ENCODE measurements at regions not wholly inside any gene's neighbourhood (a gene's known extent, or its start where the extent isn't known, plus 50 kb on each side); places are given as distances from the start of the nearest gene placed in this dataset.

- Mint-ChIP-seq H3K27ac (no peak overlapping the region), H3K27me3 (peaks cover 40% of the 10 kb centered on the region), H3K4me1 (peaks cover 4% of the 10 kb centered on the region), H3K36me3 (ENCODE audit: low read depth) (peaks cover 5% of the 10 kb centered on the region), H3K4me3 (no peak overlapping the region)
- DNase-seq = no peak
- ATAC-seq = no peak
- no peaks in the 10 kb centered on the region for H3K9me3 ChIP-seq (ENCODE audit: control insufficient read depth, low read length, poor library complexity, severe bottlenecking)
These were observed 56.0 kb upstream of the SLC22A23 start for GRCh38 chr6:3512832-3513231.

GRCh38 chr6:3510617-3511016 is 53.8 kb upstream of the SLC22A23 start:
- H3K36me3 Mint-ChIP-seq (ENCODE audit: low read depth) = peaks cover 5% of the 10 kb centered on the region
- ATAC-seq = no peak

GRCh38 chr6:3510178-3510577 is 53.3 kb upstream of the SLC22A23 start:
- DNase-seq (no peak), ATAC-seq (no peak)
- Mint-ChIP-seq H3K27ac (no peak overlapping the region), H3K4me3 (no peak overlapping the region), H3K36me3 (ENCODE audit: low read depth) (peaks cover 5% of the 10 kb centered on the region), H3K4me1 (peaks cover 7% of the 10 kb centered on the region), H3K27me3 (peaks cover 60% of the 10 kb centered on the region)
- H3K9me3 ChIP-seq (ENCODE audit: control insufficient read depth, low read length, poor library complexity, severe bottlenecking) = no peaks in the 10 kb centered on the region

More at GRCh38 chr6:3510617-3511016, 53.8 kb upstream of the SLC22A23 start:
- Mint-ChIP-seq H3K4me1 (peaks cover 7% of the 10 kb centered on the region), H3K27ac (no peak overlapping the region), H3K27me3 (peaks cover 60% of the 10 kb centered on the region), H3K4me3 (no peak overlapping the region)
- no peak for DNase-seq
- no peaks in the 10 kb centered on the region for H3K9me3 ChIP-seq (ENCODE audit: control insufficient read depth, low read length, poor library complexity, severe bottlenecking)

GRCh38 chr6:3509336-3509735 is 52.5 kb upstream of the SLC22A23 start:
- Mint-ChIP-seq H3K36me3 (ENCODE audit: low read depth) (peaks cover 5% of the 10 kb centered on the region), H3K27ac (no peak overlapping the region), H3K27me3 (peaks cover 54% of the 10 kb centered on the region), H3K4me1 (peaks cover 7% of the 10 kb centered on the region), H3K4me3 (no peak overlapping the region)
- DNase-seq (no peak), ATAC-seq (no peak)
- H3K9me3 ChIP-seq (ENCODE audit: control insufficient read depth, low read length, poor library complexity, severe bottlenecking) = no peaks in the 10 kb centered on the region

GRCh38 chr6:3506751-3507383 is 50.0 kb upstream of the SLC22A23 start:
- H3K9me3 ChIP-seq (ENCODE audit: control insufficient read depth, low read length, poor library complexity, severe bottlenecking) = no peaks in the 10 kb centered on the region
- Mint-ChIP-seq H3K4me1 (peaks cover 3% of the 10 kb centered on the region), H3K27me3 (peaks cover 54% of the 10 kb centered on the region), H3K4me3 (no peak overlapping the region), H3K27ac (no peak overlapping the region), H3K36me3 (ENCODE audit: low read depth) (peaks cover 3% of the 10 kb centered on the region)
- DNase-seq = no peak
- no peak for ATAC-seq
